HG03103 (cell line): ENCODE measurements at regions not wholly inside any gene's neighbourhood (a gene's known extent, or its start where the extent isn't known, plus 50 kb on each side); places are given as distances from the start of the nearest gene placed in this dataset.

ENCODE experiments used
- ATAC-seq: cut with Tn5 transposase; IDR thresholded peaks from one replicate; pipeline ENCODE4 v1.9.1; 2021; ENCODE audit warnings: low read depth; ENCODE audit not compliant: unreplicated experiment

- ATAC-seq = no peak
These were observed 53.4 kb upstream of the RALGAPA2 start for GRCh38 chr20:20765696-20766365.

GRCh38 chr20:20763650-20764049 lies 51.2 kb upstream of the RALGAPA2 start:
- no peak for ATAC-seq
